ENCODE measurements at regions not wholly inside any gene's neighbourhood (a gene's known extent, or its start where the extent isn't known, plus 50 kb on each side); places are given as distances from the start of the nearest gene placed in this dataset.

- no peak for TF ChIP-seq CTCF (conservative IDR thresholded peaks at IDR 0.05; ENCODE audit: low read depth, low read length)
- no peak overlapping the region for H3K4me3 ChIP-seq (ENCODE audit: low read length)
- DNase-seq (ENCODE audit: low read depth), result no peak
Measured at GRCh38 chr1:67923074-67923473, 89.8 kb upstream of the GNG12 start.

GRCh38 chr1:67921725-67922489, 88.6 kb upstream of the GNG12 start:
- no peak for TF ChIP-seq CTCF (conservative IDR thresholded peaks at IDR 0.05; ENCODE audit: low read depth, low read length)
- H3K4me3 ChIP-seq (ENCODE audit: low read length), result no peak overlapping the region
- DNase-seq (ENCODE audit: low read depth), result no peak

GRCh38 chr1:67919274-67920072, 86.2 kb upstream of the GNG12 start:
- no peak for DNase-seq (ENCODE audit: low read depth)
- no peak overlapping the region for H3K4me3 ChIP-seq (ENCODE audit: low read length)
- TF ChIP-seq CTCF (conservative IDR thresholded peaks at IDR 0.05; ENCODE audit: low read depth, low read length), result no peak

GRCh38 chr1:67918067-67918466, 84.8 kb upstream of the GNG12 start:
- no peak for TF ChIP-seq CTCF (conservative IDR thresholded peaks at IDR 0.05; ENCODE audit: low read depth, low read length)
- H3K4me3 ChIP-seq (ENCODE audit: low read length), result no peak overlapping the region
- DNase-seq (ENCODE audit: low read depth), result no peak

GRCh38 chr1:67917006-67917405, 83.7 kb upstream of the GNG12 start:
- DNase-seq (ENCODE audit: low read depth), result no peak
- H3K4me3 ChIP-seq (ENCODE audit: low read length), result no peak overlapping the region
- TF ChIP-seq CTCF (conservative IDR thresholded peaks at IDR 0.05; ENCODE audit: low read depth, low read length), result no peak

- no peak for DNase-seq (ENCODE audit: low read depth)
- no peak for TF ChIP-seq CTCF (conservative IDR thresholded peaks at IDR 0.05; ENCODE audit: low read depth, low read length)
- no peak overlapping the region for H3K4me3 ChIP-seq (ENCODE audit: low read length)
Measured at GRCh38 chr1:67916140-67916886, 83.0 kb upstream of the GNG12 start.

All from retinal pigment epithelial cell (primary cell).